Endodermal cell (in vitro differentiated cells): ENCODE measurements at regions not wholly inside any gene's neighbourhood (a gene's known extent, or its start where the extent isn't known, plus 50 kb on each side); places are given as distances from the start of the nearest gene placed in this dataset.
A peak's percentile ranks its signal among the peaks of the same experiment; 100 is the strongest.

ENCODE experiments used
- DNase-seq: peaks from one replicate; pipeline ENCODE4 v3.0.0-alpha.2; 2017
- H3K27ac ChIP-seq: 2 replicates; pipeline ENCODE4 v1.5.1; 2013; ENCODE audit warnings: mild to moderate bottlenecking, low read depth, low read length, moderate library complexity
- H3K27me3 ChIP-seq: 2 replicates; pipeline ENCODE4 v1.6.1; 2013; ENCODE audit warnings: mild to moderate bottlenecking, low read length, moderate library complexity; ENCODE audit not compliant: insufficient read depth, control insufficient read depth, poor library complexity, severe bottlenecking
- H3K36me3 ChIP-seq: 2 replicates; pipeline ENCODE4 v1.7.0; 2013; ENCODE audit warnings: mild to moderate bottlenecking, low read length, moderate library complexity; ENCODE audit not compliant: control insufficient read depth, insufficient read depth
- H3K4me1 ChIP-seq: one replicate; pipeline ENCODE4 v1.7.0; 2013; ENCODE audit warnings: low read length; ENCODE audit not compliant: control insufficient read depth, insufficient read depth
- H3K4me3 ChIP-seq: 2 replicates; pipeline ENCODE4 v1.5.1; 2013; ENCODE audit warnings: mild to moderate bottlenecking, low read length, moderate library complexity
- H3K9ac ChIP-seq: 2 replicates; pipeline ENCODE4 v1.6.1; 2013; ENCODE audit warnings: mild to moderate bottlenecking, low read length, moderate library complexity; ENCODE audit not compliant: poor library complexity, severe bottlenecking; ENCODE audit errors: extremely low read depth
- H3K9me3 ChIP-seq: 2 replicates; pipeline ENCODE4 v1.6.1; 2013; ENCODE audit warnings: mild to moderate bottlenecking, low read length, moderate library complexity; ENCODE audit not compliant: control insufficient read depth
- H3K27ac Mint-ChIP-seq: 2 replicates; pipeline ENCODE4 v1.8.0; 2020; ENCODE audit warnings: mixed read lengths
- H3K27me3 Mint-ChIP-seq: 2 replicates; pipeline ENCODE4 v1.8.0; 2021; ENCODE audit warnings: mild to moderate bottlenecking, mixed read lengths; ENCODE audit not compliant: insufficient read depth
- H3K36me3 Mint-ChIP-seq: 2 replicates; pipeline ENCODE4 v1.8.0; 2020; ENCODE audit warnings: low read depth, mixed read lengths
- H3K4me1 Mint-ChIP-seq: 2 replicates; pipeline ENCODE4 v1.8.0; 2020; ENCODE audit warnings: mixed read lengths
- H3K4me3 Mint-ChIP-seq: 2 replicates; pipeline ENCODE4 v1.8.0; 2020; ENCODE audit warnings: mild to moderate bottlenecking, moderate library complexity, mixed read lengths
- H3K9me3 Mint-ChIP-seq: 2 replicates; pipeline ENCODE4 v1.8.0; 2020; ENCODE audit warnings: mild to moderate bottlenecking, mixed read lengths
- WGBS, 2 experiments: methylation state at CpG; one replicate each; pipeline versions ENCODE4 v1.1.5 to v1.1.7; 2013; ENCODE audit warnings: missing lambda C conversion rate in 2 of 2, mixed read lengths in 1 of 2; ENCODE audit not compliant: insufficient coverage in 1 of 2, insufficient read length in 1 of 2; 5-methylcytosine and 5-hydroxymethylcytosine counted together
- TF ChIP-seq, protein P1 (sequence below): fragments of 200-600 bp; sonication (generic); conservative IDR thresholded peaks from 2 replicates; pipeline ENCODE4 v1.5.0; 2021; ENCODE audit warnings: antibody characterized with exemption, mild to moderate bottlenecking

DNA sequence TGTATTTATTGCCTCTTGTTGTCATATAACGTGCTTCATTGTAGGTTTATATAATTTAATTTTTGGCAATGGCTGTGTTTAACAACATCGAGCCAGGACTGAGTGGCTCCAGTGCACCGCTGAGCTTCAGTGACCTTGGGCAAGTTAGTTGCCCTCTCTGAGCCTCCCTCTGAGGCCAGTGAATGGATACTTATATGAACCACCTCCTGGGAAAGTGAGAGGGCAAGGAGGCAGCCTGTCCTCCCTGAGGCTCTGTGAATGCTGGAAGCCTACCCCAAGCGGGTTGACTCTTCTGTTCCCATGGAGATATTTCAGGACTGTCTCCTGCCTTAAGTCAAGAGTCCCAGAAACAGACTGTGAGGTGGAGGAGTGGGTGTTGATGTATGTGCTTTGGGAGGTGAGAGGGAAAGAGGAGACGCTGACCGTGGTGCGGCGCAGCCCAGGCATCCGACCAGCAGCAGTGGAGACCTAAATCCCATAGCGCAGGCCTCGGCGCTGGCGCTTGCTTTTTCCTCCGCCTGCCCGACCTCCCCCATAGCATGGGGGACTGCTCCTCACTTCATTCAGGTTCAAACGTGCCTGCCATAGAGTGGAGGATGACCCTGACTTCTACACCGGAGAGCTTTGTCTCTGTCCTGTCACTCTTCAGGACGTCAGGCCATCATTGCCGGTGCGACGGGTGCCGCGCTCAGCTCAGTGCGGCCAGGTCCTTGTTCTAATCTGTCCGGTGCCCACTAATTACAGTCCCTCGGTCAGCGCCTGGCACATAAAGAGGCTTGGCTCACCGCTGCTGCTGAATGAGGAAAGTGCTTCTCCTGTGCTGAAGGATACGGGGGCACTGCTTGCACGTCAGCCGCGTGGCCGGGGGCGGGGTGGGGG is 167.3 kb upstream of the HS6ST1 start:
- Mint-ChIP-seq H3K4me3 (no peak overlapping the region), H3K4me1 (peaks cover 26% of the 10 kb centered on the region), H3K9me3 (peaks cover 4% of the 10 kb centered on the region), H3K27me3 (peaks cover 5% of the 10 kb centered on the region), H3K27ac (no peak overlapping the region), H3K36me3 (no peaks in the 10 kb centered on the region)
- Histone ChIP-seq H3K36me3 (no peaks in the 10 kb centered on the region), H3K27me3 (no peaks in the 10 kb centered on the region), H3K9me3 (no peaks in the 10 kb centered on the region), H3K4me1 (peaks cover 10% of the 10 kb centered on the region), H3K27ac (no peak overlapping the region), H3K9ac (no peak overlapping the region), H3K4me3 (no peak overlapping the region)
- 96 to 98% methylated on average over 17 to 34 of the region's 34 CpGs for WGBS, 2 experiments
- DNase-seq = no peak
- TF ChIP-seq, protein P1, sequence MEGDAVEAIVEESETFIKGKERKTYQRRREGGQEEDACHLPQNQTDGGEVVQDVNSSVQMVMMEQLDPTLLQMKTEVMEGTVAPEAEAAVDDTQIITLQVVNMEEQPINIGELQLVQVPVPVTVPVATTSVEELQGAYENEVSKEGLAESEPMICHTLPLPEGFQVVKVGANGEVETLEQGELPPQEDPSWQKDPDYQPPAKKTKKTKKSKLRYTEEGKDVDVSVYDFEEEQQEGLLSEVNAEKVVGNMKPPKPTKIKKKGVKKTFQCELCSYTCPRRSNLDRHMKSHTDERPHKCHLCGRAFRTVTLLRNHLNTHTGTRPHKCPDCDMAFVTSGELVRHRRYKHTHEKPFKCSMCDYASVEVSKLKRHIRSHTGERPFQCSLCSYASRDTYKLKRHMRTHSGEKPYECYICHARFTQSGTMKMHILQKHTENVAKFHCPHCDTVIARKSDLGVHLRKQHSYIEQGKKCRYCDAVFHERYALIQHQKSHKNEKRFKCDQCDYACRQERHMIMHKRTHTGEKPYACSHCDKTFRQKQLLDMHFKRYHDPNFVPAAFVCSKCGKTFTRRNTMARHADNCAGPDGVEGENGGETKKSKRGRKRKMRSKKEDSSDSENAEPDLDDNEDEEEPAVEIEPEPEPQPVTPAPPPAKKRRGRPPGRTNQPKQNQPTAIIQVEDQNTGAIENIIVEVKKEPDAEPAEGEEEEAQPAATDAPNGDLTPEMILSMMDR = no peak

GRCh38 chr2:128486640-128487375 is 168.1 kb upstream of the HS6ST1 start:
- H3K4me1 ChIP-seq = peaks cover 10% of the 10 kb centered on the region
- WGBS, 2 experiments = 93 to 98% methylated on average over 9 to 15 of the region's 15 CpGs
- no peak overlapping the region for H3K27ac ChIP-seq
- no peaks in the 10 kb centered on the region for H3K36me3 ChIP-seq
- Mint-ChIP-seq H3K9me3 (peaks cover under 1% of the 10 kb centered on the region), H3K36me3 (no peaks in the 10 kb centered on the region), H3K4me1 (peaks cover 32% of the 10 kb centered on the region), H3K27ac (no peak overlapping the region), H3K27me3 (peaks cover 10% of the 10 kb centered on the region), H3K4me3 (no peak overlapping the region)
- no peaks in the 10 kb centered on the region for H3K9me3 ChIP-seq
- no peak for DNase-seq
- TF ChIP-seq, protein P1 = no peak
- no peak overlapping the region for H3K4me3 ChIP-seq
- no peak overlapping the region for H3K9ac ChIP-seq
- H3K27me3 ChIP-seq = no peaks in the 10 kb centered on the region

- 75% methylated on average over 3 of the region's 3 CpGs; no CpG with 5 or more reads in 1 of the 2 experiments for WGBS, 2 experiments
- no peaks in the 10 kb centered on the region for H3K27me3 ChIP-seq
- peaks cover 18% of the 10 kb centered on the region for H3K27me3 Mint-ChIP-seq
These were observed 169.2 kb upstream of the HS6ST1 start for GRCh38 chr2:128487650-128488387.

More at GRCh38 chr2:128487650-128488387, 169.2 kb upstream of the HS6ST1 start:
- H3K4me3 Mint-ChIP-seq = no peak overlapping the region
- peaks cover 32% of the 10 kb centered on the region for H3K4me1 Mint-ChIP-seq
- Histone ChIP-seq H3K36me3 (no peaks in the 10 kb centered on the region), H3K4me3 (no peak overlapping the region), H3K27ac (no peak overlapping the region), H3K9me3 (no peaks in the 10 kb centered on the region), H3K4me1 (peaks cover 10% of the 10 kb centered on the region), H3K9ac (no peak overlapping the region)
- DNase-seq = peak; percentile 47
- no peaks in the 10 kb centered on the region for H3K9me3 Mint-ChIP-seq
- TF ChIP-seq, protein P1 = no peak
- H3K27ac Mint-ChIP-seq = no peak overlapping the region
- no peaks in the 10 kb centered on the region for H3K36me3 Mint-ChIP-seq
